GM03348 (cell line): ENCODE measurements at regions not wholly inside any gene's neighbourhood (a gene's known extent, or its start where the extent isn't known, plus 50 kb on each side); places are given as distances from the start of the nearest gene placed in this dataset.
A peak's percentile ranks its signal among the peaks of the same experiment; 100 is the strongest.

Experiments
- DNase-seq: peaks from one replicate; pipeline ENCODE4 v3.0.0; 2012; ENCODE audit warnings: low spot score

- no peak for DNase-seq
These were observed 476.4 kb upstream of the FSTL5 start for GRCh38 chr4:162640152-162640551.

GRCh38 chr4:162634390-162634789, 470.6 kb upstream of the FSTL5 start:
- no peak for DNase-seq

GRCh38 chr4:162622664-162623063, 458.9 kb upstream of the FSTL5 start:
- no peak for DNase-seq

- no peak for DNase-seq
These were observed 446.3 kb upstream of the FSTL5 start for GRCh38 chr4:162610116-162610515.

- no peak for DNase-seq
These were observed 422.5 kb upstream of the FSTL5 start for GRCh38 chr4:162586266-162586665.

- no peak for DNase-seq
These were observed 418.4 kb upstream of the FSTL5 start for GRCh38 chr4:162582180-162582579.

- DNase-seq = no peak
These were observed 401.9 kb upstream of the FSTL5 start for GRCh38 chr4:162565730-162566129.

- no peak for DNase-seq
These were observed 396.3 kb upstream of the FSTL5 start for GRCh38 chr4:162560073-162560472.

GRCh38 chr4:162557516-162558106, 393.8 kb upstream of the FSTL5 start:
- DNase-seq = no peak

- DNase-seq = no peak
These were observed 371.3 kb upstream of the FSTL5 start for GRCh38 chr4:162535121-162535520.

GRCh38 chr4:162523171-162523570, 359.4 kb upstream of the FSTL5 start:
- DNase-seq = no peak

- DNase-seq = no peak
These were observed 358.9 kb upstream of the FSTL5 start for GRCh38 chr4:162522724-162523123.

- DNase-seq = no peak
These were observed 347.1 kb upstream of the FSTL5 start for GRCh38 chr4:162510937-162511336.

- DNase-seq = no peak
These were observed 346.3 kb upstream of the FSTL5 start for GRCh38 chr4:162510115-162510514.

GRCh38 chr4:162509333-162509732, 345.5 kb upstream of the FSTL5 start:
- DNase-seq = no peak

GRCh38 chr4:162506253-162506652, 342.5 kb upstream of the FSTL5 start:
- DNase-seq = no peak

- DNase-seq = no peak
These were observed 340.1 kb upstream of the FSTL5 start for GRCh38 chr4:162503868-162504267.

- no peak for DNase-seq
These were observed 338.3 kb upstream of the FSTL5 start for GRCh38 chr4:162502109-162502508.

GRCh38 chr4:162499478-162499877, 335.7 kb upstream of the FSTL5 start:
- peak; percentile 22 for DNase-seq

GRCh38 chr4:162498168-162498567, 334.4 kb upstream of the FSTL5 start:
- no peak for DNase-seq

GRCh38 chr4:162497564-162498167, 333.9 kb upstream of the FSTL5 start:
- peak; percentile 53 for DNase-seq

- DNase-seq = no peak
These were observed 331.1 kb upstream of the FSTL5 start for GRCh38 chr4:162494935-162495334.

GRCh38 chr4:162485486-162485885, 321.7 kb upstream of the FSTL5 start:
- no peak for DNase-seq

GRCh38 chr4:162475246-162475645, 311.4 kb upstream of the FSTL5 start:
- no peak for DNase-seq
